ENCODE measurements at regions not wholly inside any gene's neighbourhood (a gene's known extent, or its start where the extent isn't known, plus 50 kb on each side); places are given as distances from the start of the nearest gene placed in this dataset.
"Not testable (repeated sequence)": the region's sequence is repeated elsewhere in the genome, so short reads cannot be mapped to it uniquely, and the experiment has no call there.

GRCh38 chr18:73101977-73102376 lies 234.2 kb upstream of the NETO1 start:
- DNase-seq (ENCODE audit: low spot score): no peak

- DNase-seq (ENCODE audit: low spot score): not testable (repeated sequence)
These were observed 233.7 kb upstream of the NETO1 start for GRCh38 chr18:73101491-73101890.

GRCh38 chr18:73099759-73100158 lies 232.0 kb upstream of the NETO1 start:
- no peak for DNase-seq (ENCODE audit: low spot score)

- no peak for DNase-seq (ENCODE audit: low spot score)
These were observed 226.0 kb upstream of the NETO1 start for GRCh38 chr18:73093687-73094250.

DNA sequence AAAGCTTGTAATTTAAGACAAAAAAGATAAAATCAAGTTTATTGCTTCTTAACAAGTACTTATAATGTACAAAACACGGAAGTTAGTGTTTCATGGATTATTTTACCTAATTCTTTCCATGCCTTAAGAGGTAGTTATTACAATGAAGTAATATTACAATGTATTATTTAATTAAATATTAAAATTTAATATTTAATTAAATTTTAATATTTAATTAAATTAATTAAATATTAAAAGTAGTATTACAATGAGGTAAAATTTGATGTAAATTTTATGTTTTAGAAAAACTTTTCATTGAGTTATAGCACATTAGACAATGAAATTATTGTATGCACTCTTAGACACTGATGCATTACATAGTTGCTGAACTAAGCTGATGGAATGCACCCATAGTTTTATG lies 220.7 kb upstream of the NETO1 start:
- DNase-seq (ENCODE audit: low spot score): no peak

GRCh38 chr18:73087282-73087977 lies 219.6 kb upstream of the NETO1 start:
- DNase-seq (ENCODE audit: low spot score): no peak

GRCh38 chr18:73079920-73080319 lies 212.1 kb upstream of the NETO1 start:
- DNase-seq (ENCODE audit: low spot score): no peak

GRCh38 chr18:73060666-73061288 lies 193.0 kb upstream of the NETO1 start:
- DNase-seq (ENCODE audit: low spot score): no peak

DNA sequence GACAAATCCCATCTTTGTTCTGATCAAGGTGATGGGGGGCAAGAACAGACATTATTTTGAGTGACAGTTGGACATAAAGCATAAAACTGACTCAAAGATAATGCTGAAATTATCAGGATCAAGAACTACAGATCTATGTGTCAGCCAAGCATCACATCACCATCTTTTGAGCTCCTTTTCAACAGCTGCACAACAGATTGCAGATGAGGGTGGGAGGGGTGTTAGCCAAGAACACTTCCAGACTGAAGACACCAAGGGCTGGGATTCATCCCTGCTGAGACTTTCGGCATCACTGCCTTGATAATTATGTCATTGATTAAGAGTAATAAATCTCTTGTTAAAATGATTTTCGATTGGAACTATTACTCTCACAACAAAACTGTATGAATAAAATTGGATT lies 191.5 kb upstream of the NETO1 start:
- DNase-seq (ENCODE audit: low spot score): no peak

DNA sequence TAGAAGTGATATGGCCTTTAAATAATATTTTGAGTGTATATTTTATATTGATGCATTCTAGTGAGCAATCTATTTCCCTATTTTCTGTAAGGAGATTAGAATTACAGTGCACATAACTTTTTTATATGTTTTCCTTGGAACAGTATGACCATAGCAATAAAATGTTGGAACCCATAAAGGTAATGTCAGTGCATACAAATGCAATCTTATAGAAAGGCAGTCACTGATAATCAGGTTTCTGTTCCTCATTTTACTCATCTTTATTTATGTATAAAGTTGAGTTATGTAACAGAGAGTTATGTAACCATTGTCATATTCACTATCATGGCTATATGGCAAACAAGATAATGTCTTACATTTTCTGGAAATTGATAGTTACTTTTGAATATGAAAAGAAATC lies 179.9 kb upstream of the NETO1 start:
- DNase-seq (ENCODE audit: low spot score): no peak

GRCh38 chr18:73045037-73045436 lies 177.2 kb upstream of the NETO1 start:
- no peak for DNase-seq (ENCODE audit: low spot score)

DNA sequence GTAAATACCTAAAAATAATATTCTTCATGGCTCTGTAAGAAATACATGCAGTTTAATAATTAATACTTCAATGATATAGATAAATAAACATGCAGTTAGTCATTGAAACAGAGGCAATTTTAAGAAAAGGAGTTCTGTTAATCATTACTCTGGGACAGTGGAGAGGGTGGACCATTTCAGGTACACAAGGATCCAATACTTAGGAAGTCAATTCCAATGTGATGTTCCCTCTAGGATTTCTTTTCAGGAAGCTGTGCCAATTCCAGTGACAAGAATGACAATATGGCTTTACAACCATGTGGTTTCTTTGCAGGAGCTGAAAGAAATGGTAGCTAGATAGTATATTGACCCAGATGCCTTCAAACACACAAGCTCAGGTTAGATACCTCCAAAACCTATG lies 175.8 kb upstream of the NETO1 start:
- no peak for DNase-seq (ENCODE audit: low spot score)

- no peak for DNase-seq (ENCODE audit: low spot score)
These were observed 175.4 kb upstream of the NETO1 start for GRCh38 chr18:73043211-73043610.

- DNase-seq (ENCODE audit: low spot score): no peak
These were observed 172.5 kb upstream of the NETO1 start for GRCh38 chr18:73040247-73040646.

DNA sequence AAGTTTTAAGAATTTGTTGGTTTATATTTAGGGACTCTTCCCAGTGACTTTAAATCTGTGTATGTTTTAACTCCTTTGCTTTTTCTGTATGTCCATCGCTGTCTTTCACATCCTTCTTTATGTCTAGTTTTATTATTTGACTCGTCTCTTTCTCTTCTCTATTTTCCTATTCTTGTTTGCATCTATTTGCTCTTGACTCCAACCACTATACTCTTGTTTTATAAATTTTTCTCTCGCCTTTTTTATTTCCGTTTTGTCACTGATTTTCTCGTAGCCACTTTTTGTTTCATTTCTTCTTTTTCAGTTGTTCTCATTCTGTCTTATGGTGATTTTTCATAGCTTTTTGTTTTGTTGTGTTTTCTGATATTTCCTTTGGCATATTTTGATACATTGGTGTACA lies 170.5 kb upstream of the NETO1 start:
- DNase-seq (ENCODE audit: low spot score): no peak

DNA sequence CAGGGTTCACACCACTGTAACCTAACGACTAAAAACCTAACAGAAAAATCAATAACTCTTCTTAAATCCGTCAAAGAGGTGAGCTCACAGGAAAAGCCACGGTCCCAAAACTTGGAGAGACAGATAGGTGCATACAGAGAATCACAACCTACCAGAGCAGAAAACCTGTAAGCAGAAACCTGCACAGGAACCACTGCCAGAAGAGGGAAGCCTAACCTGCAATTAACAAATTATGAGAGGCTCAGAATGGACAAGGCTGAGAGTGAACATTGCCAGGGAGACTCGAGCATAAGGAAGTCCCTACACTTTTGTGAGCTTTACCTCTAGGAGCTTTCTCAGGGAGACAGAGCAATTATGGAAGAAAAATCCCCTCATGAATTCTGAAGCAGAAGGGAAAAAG lies 156.2 kb upstream of the NETO1 start:
- no peak for DNase-seq (ENCODE audit: low spot score)

DNA sequence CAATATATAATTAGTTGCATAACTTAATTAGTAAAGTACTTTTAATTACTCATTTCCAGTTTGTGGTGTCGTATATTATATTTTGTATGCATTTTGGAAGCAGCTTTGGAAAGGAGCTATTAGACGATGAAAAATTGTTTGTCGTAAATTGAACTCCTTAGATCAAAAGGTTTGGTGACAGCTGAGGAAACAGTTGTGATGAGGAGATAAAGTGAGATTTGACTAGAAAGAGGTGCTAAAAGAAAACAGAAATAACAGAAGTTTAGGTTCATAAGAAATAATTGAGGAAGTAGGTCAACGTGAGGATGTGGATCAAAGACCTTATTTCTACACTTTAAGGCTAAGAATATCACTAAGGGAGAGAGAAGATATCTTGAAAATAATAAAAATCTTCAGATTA lies 141.9 kb upstream of the NETO1 start:
- no peak for DNase-seq (ENCODE audit: low spot score)

DNA sequence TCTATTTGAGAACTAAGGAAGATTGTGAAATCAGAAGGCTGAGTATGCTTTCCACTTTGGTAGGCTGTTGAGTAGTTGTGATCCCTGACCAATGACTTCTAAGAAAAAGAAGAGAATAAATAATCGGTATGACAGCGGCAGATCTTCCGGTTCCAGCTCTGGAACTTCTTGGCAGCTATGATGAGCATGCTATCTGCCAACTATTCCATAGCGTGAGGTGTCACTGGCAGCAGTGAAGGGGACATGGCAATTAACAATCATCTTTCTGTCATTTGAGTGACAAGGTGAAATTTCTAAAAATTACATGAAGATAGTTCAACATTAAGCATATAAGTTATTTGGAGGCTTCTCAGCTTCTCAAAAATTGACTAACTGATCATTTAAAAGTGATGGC lies 140.1 kb upstream of the NETO1 start:
- DNase-seq (ENCODE audit: low spot score): no peak

GRCh38 chr18:73007195-73007914 lies 139.6 kb upstream of the NETO1 start:
- no peak for DNase-seq (ENCODE audit: low spot score)

- DNase-seq (ENCODE audit: low spot score): no peak
These were observed 138.5 kb upstream of the NETO1 start for GRCh38 chr18:73006331-73006730.

GRCh38 chr18:73004260-73004659 lies 136.5 kb upstream of the NETO1 start:
- no peak for DNase-seq (ENCODE audit: low spot score)

- no peak for DNase-seq (ENCODE audit: low spot score)
These were observed 132.3 kb upstream of the NETO1 start for GRCh38 chr18:72999971-73000607.

DNA sequence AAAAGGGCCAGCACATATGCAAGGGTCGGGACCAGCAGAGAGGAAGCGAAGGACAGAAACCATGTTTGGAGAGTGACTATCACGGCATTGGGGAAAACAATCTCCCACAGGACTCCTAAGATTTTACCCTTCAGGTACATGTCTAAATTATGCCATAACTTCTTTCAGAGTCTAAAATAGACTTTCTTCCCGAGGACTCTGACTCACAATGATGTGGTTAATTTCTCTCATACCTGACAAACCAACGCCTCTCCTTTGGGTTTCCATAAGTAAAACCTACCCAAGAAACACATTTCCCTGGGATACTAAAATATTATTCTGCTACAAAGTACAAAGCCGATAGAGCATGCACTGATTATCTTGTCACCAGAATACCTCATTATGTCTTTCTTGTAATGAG lies 127.8 kb upstream of the NETO1 start:
- no peak for DNase-seq (ENCODE audit: low spot score)
